ENCODE measurements at regions not wholly inside any gene's neighbourhood (a gene's known extent, or its start where the extent isn't known, plus 50 kb on each side); places are given as distances from the start of the nearest gene placed in this dataset.

GRCh38 chr14:49456589-49456988, 129.6 kb downstream of the RPS29 start:
- no peak for TF ChIP-seq CTCF (IDR thresholded peaks at IDR 0.05)
- no peak for TF ChIP-seq POLR2A (IDR thresholded peaks at IDR 0.05)

Data from uterus (tissue), 2 donors.